Neural progenitor cell (in vitro differentiated cells): ENCODE measurements at regions not wholly inside any gene's neighbourhood (a gene's known extent, or its start where the extent isn't known, plus 50 kb on each side); places are given as distances from the start of the nearest gene placed in this dataset.

Source experiments
- CTCF ChIP-seq: fragments of 200-600 bp; sonication (generic); IDR thresholded peaks from 2 replicates; pipeline ENCODE4 v1.5.1; 2017; ENCODE audit warnings: antibody characterized with exemption, mild to moderate bottlenecking
- EZH2 ChIP-seq: fragments of 200-600 bp; sonication (generic); IDR thresholded peaks from 2 replicates; pipeline ENCODE4 v1.6.1; 2017; ENCODE audit warnings: antibody characterized with exemption, mild to moderate bottlenecking, moderate library complexity
- EZH2phosphoT487 ChIP-seq: fragments of 200-600 bp; sonication (generic); IDR thresholded peaks from 2 replicates; pipeline ENCODE4 v1.6.1; 2017; ENCODE audit warnings: antibody characterized with exemption

GRCh38 chr18:26794230-26795101 is 71.0 kb downstream of the AQP4 start:
- TF ChIP-seq EZH2phosphoT487 (no peak), CTCF (no peak), EZH2 (no peak)
